ENCODE measurements at regions not wholly inside any gene's neighbourhood (a gene's known extent, or its start where the extent isn't known, plus 50 kb on each side); places are given as distances from the start of the nearest gene placed in this dataset.

DNA sequence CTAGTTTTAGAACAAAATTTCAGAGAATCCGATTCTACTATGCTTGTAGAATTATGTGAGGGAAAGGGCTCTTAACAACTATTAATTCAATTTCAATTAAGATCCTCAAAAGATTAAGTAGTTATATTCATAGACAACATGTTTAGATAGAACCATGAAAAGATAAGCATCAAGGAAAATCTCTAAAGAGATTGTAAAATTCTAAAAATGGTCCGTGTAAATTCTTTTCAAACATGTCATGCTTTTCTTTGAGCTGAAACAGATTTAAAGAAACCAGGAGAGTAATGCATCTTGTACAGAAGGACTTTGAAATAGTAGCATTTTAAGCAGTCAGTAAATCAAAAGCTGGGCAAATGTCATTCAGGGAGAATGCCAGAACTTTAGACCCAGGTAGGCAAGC is 1080.6 kb upstream of the B3GALT2 start:
- DNase-seq (ENCODE audit: low spot score) = no peak

DNA sequence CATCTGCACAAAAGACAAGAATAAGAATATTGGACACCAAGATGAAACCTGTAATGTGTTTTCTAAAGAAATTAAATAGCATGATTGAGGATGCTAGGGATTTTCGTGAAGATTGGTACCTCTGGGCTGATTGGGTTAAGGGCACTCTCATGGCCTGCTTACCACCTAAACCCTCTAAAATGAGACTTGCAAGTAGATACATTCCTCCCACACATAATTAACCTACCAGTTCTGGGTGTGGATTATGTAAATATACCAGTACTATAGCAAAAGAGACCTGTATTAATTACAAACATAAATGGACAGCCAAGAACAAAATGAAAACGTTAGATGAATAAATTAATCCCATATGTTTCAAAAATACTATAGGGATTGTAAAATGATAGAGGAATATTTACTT is 1069.6 kb upstream of the B3GALT2 start:
- no peak for DNase-seq (ENCODE audit: low spot score)

DNA sequence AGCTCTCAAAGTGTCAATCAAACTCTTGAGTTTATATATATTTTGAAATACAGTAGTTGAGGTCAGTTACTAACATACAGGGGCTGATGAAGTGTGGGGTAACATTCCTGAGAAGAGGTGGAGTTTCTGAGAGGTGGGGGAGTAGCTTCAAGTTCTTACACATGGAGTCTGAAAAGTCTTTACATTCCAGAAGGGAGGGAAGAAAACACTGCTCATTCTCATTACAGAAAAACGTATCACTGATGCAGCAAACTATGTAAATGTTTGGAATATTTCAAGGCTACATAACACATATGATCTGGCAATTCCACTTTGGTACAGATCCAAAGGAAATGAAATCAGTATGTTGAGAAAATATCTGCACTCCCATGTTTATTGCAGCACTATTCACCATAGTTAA is 1065.8 kb upstream of the B3GALT2 start:
- no peak for DNase-seq (ENCODE audit: low spot score)

DNA sequence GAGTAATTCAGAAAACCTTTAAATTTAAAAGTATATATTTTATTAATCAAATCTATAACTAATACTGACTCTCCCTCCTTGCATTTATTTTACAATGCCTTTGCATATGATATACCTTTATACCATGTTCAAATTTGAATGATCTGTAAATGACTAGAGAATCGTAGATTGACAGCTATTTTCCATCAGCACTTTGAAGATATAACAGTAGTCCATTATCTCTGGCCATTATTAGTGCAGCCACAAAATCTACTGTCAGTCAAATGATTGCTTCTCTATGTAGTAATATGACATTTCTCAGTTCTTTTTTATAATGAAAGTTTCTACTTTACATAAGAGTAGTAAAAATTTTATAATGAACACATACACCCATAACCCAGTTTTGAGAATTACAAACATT is 1054.8 kb upstream of the B3GALT2 start:
- no peak for DNase-seq (ENCODE audit: low spot score)

DNA sequence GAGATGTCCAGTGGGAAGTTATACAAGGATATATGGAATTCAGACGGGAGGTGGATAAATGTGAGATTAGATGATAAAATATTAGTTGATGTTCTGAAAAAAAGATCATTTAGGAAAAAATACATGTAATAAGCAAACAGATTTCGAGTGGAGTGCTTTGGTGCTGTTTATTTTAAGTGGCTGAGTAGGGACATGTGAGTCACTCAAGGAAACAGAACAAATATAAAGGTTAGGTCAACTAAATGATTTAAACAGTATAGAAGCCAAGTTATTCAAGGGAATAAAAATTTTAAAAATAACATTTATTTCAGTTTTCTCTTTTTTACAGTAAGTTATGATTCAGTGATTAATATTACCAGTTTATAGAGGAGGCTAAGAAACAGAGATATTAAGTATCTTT is 1046.7 kb upstream of the B3GALT2 start:
- DNase-seq (ENCODE audit: low spot score) = no peak

DNA sequence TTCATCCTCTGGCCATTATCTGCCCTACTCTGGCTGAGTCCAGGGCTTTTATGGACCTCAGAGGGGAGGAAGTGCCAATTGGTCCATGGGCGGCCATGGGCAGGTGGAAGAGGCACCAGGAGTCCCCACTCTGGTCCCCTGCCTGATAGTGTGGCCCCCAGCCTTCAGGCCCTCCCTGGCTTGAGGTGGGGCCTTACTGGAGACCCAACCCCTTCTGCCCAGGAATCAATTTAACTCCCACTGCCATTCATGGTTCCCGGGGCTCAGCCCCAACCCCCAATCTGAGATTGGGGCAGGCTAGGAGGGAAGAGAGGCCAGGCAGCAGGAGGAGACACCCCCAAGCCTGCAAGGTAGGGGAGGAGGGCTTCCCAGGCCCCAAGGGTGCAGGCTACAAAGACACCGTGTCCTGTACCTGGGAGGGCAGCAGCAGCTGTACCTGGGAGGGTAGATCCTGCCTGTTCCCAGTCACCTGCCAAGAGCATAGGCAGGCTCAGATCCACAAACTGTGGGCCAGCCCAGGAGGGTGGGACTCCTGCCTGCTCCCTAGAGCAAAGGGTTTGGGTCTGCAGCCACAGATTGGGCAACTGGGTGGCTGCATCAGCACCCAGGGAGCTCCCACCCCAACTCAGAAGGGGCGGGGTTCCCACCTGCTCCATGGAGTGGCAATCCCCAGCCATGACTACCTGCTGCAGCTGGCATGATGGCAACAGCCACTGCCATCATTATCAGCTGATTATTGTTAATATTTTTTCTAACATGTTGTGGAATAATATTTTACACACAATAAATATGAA is 1044.1 kb upstream of the B3GALT2 start:
- no peak for DNase-seq (ENCODE audit: low spot score)

DNA sequence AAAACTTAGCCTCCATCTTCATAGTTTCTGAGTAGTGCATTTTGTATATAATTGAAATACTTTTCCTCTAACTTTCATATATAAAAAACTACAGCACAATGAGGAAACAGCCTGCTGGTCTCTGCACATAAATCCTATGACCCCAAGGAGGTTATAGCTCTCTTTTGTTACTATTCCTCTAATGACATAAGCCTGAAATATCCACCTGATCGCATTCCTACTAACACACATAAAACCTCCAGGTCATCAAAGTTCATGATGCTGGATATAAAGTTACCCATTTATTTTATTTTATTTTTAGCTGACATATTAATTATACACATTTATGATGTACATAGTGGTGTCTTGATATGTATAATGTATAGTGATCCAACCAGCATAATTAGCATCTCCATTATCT is 1042.0 kb upstream of the B3GALT2 start:
- DNase-seq (ENCODE audit: low spot score) = no peak

DNA sequence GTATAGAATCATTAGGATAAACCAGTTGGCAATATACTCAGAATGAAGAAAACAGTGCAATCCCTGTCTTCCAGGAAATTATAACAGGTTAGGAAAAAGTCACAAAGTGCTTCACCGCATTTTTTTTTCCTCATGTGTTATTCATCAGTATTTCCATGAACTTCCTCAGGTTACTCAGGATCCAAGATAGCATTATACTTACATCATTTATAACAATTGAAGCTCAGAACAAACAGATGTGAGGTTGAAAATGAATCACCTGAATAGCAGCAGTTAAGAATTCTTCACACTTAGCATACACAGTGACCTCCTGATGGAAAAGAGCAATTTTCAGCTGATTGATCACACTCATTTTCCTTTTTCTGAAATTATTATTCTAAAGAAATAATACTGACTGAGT is 1040.7 kb upstream of the B3GALT2 start:
- no peak for DNase-seq (ENCODE audit: low spot score)

DNA sequence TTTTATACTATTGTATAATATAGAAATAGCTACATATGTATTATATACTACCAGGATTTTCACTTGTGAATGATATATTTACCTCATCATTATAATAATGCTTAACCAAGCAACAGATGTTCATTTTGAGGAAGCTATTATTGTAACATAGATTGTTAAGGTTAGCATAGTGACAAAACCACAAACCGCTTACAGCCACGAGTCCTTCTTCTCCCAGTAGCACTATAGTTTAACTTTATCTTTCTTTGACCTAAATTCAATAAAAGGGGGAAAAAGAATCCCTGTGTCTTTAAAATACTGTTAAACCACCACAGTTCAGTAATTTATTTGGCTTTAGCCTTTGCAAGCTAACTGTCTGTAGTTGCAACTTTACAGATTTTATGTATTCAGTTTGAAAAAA is 1039.4 kb upstream of the B3GALT2 start:
- DNase-seq (ENCODE audit: low spot score) = no peak

DNA sequence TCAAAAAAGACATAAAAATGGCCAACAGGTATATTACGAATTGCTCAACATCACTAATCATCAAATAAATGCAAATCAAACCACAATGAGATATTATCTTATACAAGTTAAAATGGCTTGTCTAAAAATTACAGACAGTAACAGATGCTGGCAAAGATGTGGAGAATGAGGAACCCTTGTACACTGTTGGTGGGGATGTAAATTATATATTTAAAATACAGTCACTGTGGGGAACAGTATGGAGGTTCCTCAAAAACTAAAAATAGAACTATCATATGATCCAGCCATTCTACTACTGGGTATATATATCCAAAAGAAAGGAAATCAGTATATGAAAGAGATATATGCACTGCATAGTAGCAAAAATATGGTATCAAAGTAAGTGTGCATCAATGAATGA is 1037.2 kb upstream of the B3GALT2 start:
- DNase-seq (ENCODE audit: low spot score) = no peak

DNA sequence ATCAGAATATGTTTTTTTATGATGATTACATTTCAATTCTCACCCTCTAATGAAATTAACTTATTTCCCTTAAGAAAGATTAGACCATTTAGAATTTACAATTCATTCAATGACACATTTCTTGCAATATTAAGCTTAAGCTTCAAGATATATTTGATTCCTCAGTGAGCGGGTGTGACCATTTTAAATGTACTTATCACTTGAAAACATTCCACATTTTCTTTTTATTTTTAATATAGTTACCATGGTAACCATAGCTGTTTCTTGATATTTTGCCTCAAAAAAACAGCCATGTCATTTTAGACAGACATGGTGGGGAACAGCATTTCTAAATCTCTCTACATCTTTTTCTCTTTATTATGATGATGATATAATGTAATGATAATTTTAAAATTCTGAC is 1029.0 kb upstream of the B3GALT2 start:
- no peak for DNase-seq (ENCODE audit: low spot score)

DNA sequence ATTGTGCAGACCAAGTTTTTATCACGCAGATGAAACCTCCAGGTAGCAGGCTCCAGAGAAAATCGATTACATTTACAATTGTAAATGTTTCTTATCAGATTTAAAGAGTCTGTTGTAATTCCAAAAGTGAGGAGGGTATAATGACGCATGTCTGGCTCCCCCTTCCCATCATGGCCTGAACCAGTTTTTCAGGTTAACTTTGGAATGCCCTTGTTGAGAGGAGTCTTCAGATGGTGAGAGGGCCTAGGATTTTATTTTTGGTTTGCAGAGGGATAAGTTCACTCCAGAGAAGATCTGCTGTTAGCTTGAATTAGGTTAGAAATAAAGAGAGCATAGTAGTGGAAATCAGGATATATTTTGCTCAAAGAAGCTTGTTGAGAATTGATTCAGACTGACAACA is 1028.3 kb upstream of the B3GALT2 start:
- DNase-seq (ENCODE audit: low spot score) = no peak

DNA sequence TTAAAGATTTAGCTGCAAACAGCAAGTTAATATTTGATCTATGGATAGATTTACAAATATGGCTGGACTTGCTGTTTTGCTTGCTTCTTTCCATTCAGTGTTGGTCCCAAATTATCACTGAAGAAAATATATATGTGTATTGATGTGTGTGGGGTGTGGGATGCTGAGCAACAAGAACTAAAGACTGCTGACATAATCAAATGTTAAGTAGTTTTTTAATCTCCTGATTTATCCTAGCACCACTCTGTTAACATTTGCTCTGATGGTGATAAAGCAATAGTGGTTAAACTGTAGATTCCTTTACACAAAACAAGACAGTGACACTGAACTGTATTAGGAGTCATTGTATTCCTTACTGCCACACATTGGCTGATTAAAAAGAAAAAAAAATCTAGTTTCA is 1023.5 kb upstream of the B3GALT2 start:
- no peak for DNase-seq (ENCODE audit: low spot score)

DNA sequence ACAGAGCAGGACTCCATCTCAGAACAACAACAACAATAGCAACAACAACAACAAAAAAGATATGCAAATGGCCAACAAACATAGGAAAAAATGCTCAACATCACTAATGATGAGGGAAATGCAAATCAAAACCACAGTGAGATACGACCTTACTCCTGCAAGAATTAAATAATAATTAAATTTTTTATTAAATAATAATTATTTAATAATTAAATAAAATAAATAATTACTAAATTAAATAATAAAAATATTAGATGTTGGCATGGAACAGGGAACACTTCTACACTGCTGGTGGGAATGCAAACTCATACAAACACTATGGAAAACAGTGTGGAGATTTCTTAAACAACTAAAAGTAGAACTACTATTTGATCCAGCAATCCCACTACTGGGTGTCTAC is 1022.3 kb upstream of the B3GALT2 start:
- DNase-seq (ENCODE audit: low spot score) = no peak

DNA sequence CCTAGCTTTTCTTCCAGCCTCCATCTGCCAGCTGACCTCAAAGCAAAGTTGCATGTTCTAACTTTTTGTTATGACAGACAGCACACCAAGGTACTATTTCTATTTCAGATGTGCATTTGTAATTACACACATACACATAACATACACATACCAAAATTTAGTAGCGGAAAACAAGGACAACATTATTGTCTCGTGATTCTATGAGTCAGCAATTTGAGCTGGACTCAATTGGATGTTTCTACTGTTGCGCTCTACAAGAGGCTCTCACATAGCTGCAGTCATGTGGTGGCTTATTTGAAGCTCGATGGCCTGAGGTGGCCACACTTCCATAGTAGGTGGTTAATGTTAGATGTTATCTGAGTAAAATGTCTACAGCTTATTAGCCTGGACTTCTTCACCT is 1010.1 kb upstream of the B3GALT2 start:
- DNase-seq (ENCODE audit: low spot score) = no peak

DNA sequence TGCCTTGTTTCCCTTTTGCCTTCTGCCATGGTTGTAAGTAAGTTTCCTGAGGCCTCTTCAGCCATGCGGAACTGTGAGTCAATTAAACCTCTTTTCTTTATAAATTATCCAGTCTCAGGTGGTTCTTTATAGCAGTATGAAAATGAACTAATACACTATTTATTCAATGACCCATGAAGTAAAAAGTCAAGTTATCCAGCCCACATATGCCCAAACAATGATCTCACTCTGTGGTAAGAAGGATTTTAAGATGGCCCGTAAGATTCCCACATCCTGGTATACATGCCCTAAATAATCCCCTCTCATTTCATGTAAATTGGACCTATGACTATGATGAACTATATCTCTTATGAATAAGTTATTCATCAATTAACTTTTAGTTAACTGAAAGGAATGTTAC is 1008.3 kb upstream of the B3GALT2 start:
- DNase-seq (ENCODE audit: low spot score) = no peak

DNA sequence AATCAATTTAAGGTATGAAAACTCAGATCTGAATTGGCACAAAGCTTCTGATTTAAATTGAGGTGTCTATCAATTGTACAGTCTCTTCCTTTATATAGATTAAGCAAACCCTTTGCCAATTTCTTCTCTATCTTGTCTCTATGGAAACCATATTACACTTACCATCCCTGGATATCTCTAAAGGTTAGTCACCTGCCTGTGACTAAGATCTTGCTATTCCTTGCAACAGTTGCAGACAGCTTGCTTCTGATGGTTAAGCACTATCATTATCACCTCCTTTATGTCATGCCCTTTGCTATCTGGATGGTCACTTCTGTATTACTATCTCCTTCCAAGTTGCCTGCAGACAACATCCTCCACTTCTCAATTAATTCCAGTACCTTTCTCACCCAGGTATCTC is 998.6 kb upstream of the B3GALT2 start:
- no peak for DNase-seq (ENCODE audit: low spot score)

DNA sequence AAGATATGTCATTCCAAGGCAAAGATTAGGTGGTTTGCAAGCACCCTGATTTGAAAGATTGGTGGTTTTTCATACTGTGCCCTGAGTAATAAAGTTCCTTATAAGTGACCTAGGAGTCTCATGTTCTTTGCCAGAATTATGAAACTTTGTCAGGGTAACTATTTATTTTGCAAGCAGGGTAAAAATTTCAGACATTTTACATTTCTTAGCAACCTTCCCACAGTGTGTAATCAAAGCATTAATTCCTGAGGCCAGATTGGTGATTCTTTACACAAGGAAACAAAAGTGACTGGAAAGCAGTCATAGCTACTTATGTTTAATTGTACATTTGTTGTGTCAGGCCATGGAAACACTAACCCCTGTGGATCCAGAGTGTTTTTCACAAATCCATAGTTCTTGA is 998.0 kb upstream of the B3GALT2 start:
- no peak for DNase-seq (ENCODE audit: low spot score)

DNA sequence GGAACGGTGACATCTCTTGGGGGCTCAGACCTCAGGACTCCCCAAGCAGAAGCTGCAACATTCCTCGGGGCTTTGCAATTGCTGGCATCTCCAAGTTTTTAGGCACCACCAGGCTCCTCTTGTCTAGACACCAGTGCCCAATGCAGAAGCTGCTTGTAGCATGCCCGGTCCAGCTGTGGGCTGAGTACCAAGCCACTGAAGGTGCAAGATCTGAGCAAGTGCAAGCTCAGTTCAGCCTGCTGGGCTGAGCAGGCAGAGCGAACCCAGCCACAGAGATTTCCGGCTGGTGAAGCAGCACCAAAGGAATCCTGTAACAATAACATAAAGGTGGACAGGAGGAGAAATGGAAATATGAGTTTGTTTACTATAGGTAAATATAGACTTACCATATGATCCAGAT is 995.4 kb upstream of the B3GALT2 start:
- DNase-seq (ENCODE audit: low spot score) = no peak

DNA sequence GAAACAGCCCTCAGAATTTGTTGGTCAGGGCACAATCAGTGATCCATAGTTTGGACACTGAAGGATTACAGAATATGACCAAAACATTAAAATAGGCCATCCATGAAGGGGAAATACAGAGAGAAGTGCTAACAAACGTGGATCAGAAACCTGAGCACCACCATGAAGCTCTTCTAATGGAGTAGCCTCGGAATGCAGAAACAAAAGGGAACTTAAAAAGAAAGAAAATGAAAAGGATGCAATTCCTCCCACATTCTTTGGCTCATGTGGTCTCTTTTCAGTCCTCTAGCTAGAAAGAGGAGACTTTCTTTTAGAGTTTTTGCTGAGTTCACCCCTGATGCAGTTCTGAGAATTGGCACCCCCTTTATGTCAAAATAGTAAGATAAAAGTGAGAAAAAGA is 989.8 kb upstream of the B3GALT2 start:
- no peak for DNase-seq (ENCODE audit: low spot score)

DNA sequence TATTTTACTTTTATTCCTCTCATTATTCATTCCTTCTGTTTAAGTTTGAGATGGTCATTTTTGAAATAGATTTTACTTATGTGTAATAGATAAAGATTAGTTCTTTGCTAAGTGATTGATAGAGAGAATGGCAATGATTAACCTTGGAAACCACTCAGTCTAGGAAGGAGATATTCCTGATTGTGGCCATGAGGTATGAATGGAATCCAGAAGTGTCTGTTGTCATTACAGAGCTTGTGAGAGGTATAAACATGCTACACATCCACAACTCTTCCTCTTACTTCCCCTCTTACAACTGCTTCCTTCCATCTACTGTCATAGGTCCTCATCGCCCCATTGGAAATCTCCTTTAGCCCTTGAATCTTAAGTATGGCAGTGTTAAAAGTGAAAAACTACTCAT is 988.8 kb upstream of the B3GALT2 start:
- DNase-seq (ENCODE audit: low spot score) = no peak

DNA sequence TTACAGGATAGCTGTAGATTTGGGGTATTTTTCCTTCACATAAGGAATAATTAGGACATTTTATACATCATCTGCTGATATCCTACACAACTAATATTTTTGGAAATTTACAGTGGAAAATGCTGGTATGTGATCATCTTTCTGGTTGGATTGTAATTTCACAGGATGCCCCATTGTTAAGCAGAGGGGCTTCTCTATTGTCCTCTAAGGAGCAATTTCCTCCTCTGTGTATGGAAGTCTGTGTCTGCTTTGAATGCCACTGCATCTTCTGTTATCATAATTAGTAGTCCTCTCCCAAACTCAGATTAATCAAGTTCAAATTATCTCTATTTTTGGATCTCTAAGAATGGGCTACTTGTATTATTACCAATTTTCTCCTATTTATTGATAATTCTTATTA is 988.1 kb upstream of the B3GALT2 start:
- no peak for DNase-seq (ENCODE audit: low spot score)

DNA sequence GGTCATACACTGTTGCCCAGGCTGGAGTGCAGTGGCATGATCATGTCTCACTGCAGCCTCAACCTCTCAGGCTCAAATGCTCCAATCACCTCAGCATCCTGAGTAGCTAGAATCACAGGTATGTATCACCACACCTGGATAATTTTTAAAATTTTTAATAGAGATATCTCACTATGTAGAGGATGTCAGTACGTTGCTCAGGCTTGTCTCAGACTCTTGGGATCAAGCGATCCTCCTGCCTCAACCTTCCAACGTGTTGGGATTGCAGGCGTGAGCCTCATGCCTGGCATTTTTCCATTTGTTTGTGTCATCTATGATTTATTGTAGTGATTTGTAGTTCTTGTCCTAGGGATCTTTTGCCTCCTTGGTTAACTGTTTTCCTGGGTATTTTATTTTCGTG is 985.2 kb upstream of the B3GALT2 start:
- DNase-seq (ENCODE audit: low spot score) = no peak

DNA sequence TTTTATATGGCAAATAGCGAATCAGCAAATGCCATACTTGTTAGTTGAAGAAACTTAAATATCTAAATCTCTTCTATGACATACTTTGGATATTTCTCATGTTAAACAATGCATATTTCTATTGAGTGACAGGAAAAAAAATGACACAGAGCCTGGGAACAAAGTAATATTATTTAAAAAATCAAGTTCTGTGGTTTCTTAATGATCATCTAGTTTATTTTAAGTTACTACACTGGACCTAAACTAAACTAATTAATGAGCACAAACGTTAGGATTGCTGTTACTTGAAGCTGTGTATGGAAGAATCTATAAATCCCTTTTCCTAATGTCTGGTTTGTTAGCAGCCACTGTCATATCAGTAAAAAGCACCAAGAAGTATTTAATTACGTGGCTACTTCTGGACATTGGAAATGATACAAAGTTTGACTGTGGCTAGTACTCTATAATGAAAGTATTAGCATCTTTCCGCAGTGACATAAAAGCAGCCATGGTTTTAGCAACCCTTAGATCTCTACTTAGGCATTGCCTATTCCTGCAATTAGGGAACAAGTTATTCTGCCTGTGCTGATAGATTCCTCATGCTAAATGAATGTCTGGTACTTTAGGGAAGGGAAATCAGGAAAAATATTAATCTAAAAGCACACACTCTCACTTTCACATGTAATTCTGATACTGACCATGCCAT is 981.7 kb upstream of the B3GALT2 start:
- DNase-seq (ENCODE audit: low spot score) = no peak
